Left lobe of liver (tissue), 2 donors: ENCODE measurements at regions not wholly inside any gene's neighbourhood (a gene's known extent, or its start where the extent isn't known, plus 50 kb on each side); places are given as distances from the start of the nearest gene placed in this dataset.

Experiments used
- ATAC-seq: fragments of 200-7000 bp; cut with Tn5 transposase; one replicate; pipeline ENCODE4 v1.9.1; 2020; ENCODE audit warnings: mild to moderate bottlenecking, moderate library complexity
- DNase-seq: peaks from one replicate; pipeline ENCODE4 v3.0.0-alpha.2; 2020; ENCODE audit warnings: low spot score
- donor health status: DM: no; HTN: no; CAD: no; lungs with moderate emphysema.
- donor health status: DM: no; HTN: yes; CAD: no.

DNA sequence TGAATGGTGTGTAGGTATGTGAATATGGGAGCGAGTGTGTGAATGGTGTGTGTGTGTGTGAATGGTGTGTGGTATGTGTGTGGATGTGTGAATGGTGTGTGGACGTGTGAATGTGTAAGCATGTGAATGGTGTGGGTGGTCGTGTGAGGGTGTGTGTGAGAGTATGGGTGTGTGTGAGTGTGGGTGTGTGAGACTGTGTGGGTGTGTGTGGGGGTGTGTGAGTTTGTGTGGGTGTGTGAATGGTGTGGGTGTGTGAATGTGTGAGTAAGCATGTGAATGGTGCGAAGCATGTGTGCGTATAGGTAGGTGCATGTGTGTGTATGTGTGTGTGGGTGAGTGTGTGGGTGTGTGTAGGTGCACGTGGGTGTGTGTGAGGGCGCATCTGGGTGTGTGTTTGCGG is 160.7 kb upstream of the COBL start:
- no peak for DNase-seq
- no peak for ATAC-seq

DNA sequence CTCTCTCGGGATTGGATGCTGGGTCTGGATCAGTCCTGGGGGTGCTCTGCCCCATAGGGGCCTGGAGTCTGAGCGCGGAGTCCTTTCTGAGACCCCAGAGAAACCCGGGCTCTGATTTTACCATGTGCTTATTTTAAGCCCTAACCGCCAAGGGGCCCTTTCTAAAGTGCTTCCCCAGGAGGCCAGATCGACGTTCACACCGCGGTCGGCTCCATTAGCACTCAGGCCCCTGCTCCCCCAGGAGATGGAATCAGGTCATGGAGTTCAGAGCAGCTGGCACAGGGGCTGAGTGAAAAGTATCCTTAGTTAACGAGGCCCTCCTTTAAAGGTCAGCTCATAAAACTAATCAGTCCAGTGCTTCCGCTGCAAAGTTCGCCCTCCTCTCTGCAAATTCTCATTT is 159.4 kb upstream of the COBL start:
- no peak for DNase-seq
- no peak for ATAC-seq

DNA sequence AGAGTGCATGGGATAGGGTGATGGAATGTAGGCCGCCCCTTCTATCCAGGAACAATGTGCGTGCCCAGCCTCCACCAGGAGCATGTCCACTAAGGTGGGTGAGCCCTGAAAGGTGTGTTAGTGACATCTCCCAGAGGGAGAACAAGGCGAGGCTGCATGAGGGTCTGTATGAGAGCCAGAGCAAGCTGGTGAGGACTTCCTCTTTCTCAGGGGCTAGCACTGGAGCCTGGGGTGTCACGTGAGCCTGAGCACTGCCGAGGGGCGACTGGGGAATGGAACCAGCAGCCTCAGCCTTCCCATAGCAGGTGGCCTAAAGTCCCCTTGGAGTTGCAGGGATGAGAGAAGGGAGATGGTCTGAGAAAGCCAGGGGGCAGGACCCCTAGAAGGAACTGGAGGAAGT is 156.3 kb upstream of the COBL start:
- ATAC-seq: no peak

DNA sequence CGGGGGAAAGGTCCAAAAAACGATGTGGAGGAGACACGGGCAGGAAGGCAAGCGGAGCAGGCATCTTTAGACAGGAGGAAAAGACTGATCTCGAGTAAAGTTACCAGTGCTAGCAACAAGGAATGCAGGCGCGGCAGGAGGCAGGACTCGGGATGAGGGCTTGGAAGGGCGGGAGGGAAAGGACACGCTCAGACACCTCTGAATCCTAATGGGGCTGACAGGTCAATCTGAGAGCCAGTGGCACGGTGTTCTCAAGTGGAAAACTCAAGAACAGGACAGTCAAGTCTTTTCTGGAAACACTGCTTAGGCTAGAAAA is 155.3 kb upstream of the COBL start:
- DNase-seq: no peak
- ATAC-seq: no peak

More for the DNA sequence above, 156.3 kb upstream of the COBL start:
- DNase-seq: no peak

DNA sequence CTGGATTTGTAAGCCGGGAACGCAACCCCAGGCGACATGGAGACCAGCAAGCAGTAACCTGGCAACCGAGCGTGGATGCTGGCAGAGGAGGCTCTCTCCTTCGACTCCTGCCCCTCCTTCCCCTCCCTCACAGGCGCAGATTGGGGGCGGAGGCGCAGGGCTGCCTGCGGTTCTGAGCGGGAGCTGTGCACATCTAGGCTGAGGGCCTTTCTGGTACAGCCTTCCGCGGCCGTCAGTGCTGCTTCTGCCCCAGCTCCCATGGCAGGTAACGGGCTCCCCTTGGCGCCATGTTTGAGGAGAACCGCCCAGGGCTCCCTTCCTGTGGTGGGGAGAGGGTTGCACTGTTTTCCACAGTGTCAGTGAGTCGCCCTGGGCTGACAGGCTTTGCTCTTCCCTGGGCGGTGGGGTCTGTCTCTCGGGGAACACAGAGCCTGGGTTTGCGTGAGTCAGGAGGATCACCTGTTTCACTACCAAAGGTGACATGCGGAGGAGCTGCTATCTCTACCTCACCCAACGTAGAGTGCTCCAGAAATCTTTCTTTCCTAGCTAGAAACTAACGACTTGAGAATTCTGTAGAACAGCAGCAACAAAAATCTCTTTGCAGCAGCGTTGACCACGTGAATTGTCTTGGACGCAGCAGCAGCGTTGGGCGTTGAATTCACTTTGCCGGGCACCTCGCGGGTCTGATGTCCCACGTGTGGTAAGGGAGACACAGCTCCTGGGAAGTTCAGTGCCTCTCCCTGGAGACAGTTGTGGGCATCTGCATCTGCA is 154.8 kb upstream of the COBL start:
- DNase-seq (no peak), ATAC-seq (no peak)

DNA sequence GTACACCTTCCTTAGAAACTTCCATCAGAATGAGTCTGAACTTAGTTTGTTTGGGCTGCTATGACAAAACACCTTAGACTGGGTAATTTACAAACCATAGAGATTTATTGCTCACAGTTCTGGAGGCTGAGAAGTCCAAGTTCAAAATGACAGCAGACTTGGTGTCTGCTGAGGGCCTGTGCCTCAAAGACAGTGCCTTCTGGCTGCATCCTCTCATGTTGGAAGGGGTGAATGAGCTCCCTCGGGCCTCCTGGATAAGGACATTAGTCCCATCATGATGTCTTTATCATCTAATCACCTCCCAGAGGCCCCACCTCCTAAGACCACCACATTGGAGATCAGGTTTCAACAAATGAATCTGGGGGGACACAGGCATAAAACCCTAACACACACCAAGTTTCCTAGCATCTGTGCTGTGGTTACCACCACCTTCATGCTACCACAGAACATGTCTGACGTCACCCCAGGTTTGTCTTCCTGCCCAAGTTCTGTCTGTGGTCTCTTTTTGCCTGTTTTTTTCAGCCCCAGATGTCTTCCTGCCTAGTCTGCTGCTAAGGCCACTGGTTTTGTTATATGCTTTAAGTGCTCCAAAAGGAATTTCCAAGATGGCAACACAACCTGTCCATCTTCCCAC is 150.9 kb upstream of the COBL start:
- ATAC-seq (no peak), DNase-seq (no peak)

DNA sequence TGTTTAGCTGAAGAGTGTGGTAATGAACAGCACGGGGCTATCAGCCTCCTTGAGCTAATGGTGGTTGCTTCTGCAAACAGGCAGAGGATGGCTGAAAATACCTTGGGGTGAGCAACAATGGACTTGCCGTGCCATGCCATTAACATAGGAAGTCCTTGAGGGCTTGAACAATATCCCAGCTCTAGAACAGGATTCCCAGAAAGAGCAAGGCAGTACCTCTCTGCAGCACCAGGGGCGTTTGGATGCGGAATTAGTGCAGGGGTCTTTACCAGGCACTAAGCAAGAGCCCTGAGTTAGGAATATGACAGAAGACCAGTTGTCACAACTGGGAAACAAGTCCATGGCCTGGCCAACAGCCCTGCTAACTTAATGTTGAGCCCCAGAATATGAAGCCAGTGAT is 143.2 kb upstream of the COBL start:
- DNase-seq: no peak
- no peak for ATAC-seq

DNA sequence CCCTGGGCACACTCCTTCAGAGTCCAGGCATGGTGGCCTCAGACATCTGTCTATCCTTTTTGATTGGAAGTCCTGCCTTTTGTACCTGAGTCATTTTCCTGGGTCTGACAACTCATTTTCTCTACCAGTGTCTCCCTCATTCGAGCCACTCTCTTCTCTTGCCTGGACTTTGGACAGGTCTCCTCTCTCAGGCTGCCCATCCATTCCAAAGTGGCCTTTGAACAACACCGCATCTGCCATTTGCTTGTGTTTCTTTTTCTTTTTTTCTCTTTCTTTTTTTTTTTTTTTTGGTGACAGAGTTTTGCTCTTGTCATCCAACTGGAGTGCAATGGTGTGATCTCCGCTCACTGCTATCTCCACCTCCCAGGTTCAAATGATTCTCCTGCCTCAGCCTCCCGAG is 142.1 kb upstream of the COBL start:
- DNase-seq (no peak), ATAC-seq (no peak)

DNA sequence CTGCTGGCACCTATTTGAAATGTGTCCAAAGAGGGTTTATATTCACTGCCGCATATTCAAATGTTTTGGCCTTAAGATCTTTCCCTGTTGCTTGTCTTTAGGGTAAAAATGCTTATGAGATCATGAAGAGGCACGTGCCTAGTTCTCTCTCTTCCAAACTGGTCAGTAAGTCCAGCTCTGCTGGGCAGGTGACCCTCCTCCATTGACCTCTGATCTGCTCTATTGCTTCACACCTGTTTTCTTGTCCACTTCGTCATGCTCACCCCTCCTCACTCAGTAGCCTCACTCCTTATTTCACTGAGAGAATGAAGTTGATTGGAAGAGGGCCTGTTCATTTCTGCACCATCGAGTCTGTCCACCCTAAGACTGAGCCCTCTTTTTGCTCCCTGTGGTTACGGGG is 140.5 kb upstream of the COBL start:
- no peak for DNase-seq
- peak; percentile 64 for ATAC-seq

DNA sequence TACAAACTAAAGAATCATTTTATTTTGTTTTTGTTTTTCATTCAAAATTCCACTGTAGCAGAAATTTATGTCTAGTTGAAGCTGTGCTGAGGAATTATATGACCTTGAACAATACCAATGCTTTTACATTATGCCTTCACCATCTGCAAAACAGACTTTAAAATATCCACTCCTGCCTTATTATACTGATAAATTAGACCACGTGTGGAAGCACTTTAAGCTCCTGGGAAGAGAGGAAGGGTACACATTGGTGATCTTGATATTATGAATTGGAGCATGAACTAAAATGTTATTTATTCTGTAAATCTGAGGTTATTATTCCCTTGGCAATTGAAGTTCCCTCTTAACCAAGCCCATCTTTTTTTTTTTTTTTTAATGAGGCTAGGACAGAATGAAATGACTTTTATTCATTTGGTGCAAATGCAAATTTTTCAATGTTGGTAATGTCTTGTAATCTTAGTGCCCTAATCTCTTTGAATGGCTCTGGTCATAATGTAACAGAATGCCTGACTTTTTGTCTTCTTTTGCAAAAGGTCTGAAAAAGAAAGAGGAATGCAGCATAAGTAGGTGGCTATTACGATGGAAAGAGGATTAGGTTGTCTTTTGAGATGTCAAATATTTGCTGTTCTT is 139.9 kb upstream of the COBL start:
- ATAC-seq (no peak), DNase-seq (no peak)

DNA sequence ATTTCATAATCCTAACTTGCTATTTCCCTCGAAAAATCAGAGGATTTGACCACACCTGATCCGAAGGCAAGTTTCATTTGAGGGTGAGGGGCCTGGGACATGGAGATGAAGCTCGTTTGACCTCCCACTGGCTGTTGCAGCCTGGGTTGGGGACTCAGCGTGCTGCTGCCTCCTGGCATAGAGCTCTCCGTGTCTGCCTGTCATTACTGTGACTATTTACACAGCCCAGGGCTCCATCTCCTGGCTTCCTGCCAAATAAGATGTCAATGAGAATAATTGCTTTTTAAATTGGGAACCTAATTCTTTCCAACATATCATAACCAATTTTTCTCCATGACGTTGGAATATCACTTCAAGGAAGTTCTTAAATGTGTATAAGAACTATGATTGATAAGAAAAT is 139.3 kb upstream of the COBL start:
- no peak for ATAC-seq
- DNase-seq: no peak

DNA sequence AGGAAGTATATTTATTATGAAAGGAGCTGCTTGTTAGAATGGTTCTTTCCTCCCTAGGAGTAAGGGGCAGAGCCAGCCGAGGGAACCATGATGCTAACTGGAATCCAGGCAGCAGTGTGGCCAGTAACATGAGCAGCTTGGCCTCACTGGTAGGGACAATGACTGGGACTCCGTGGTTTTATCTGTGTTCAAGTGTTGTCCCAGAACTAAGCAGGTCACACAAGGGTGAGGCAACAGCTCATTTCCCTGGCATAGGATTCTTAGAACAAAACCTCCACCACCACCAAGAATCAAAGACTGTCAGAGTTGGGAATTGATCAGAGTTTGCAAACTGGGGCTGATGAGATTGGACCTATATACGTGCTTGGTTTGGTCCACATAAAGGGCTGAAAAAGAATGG is 138.9 kb upstream of the COBL start:
- ATAC-seq: no peak
- DNase-seq: no peak

DNA sequence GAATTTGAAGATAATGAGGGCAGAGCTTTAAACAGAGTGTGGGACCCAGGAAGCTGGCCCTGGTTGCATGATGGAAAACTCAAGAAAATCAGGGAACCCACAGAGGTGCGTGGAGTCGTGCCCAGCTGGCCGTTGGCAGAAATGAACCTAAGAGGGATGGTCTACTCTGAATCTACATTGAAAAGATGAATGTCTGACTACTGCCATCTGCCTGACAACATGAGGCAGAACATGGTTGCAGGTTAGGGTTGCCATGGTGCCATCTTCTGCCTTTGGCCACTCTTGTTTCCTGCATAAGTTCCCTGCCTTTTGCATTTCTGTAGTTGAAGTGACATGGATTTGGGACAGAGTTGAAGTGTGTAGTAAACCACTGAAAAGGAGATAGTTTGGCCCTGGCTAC is 138.5 kb upstream of the COBL start:
- no peak for ATAC-seq
- DNase-seq: no peak

DNA sequence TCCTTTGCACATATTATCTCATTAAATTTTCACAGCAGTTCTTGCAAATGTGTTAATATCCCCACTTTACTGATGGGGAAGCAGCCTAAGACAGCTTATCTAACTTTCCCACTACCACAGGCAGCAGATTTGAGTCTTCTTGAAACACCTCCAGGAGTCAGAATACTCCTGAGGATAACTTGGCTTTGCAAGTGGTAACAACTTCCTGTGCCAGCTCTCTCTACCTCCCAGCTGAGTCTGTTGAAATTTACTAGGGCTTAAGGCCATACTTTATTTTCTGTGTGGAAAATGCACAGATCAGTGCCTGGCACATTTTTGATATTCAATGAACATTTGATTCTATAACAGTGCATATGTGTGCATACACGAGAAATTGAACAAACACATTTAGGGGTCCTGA is 136.1 kb upstream of the COBL start:
- DNase-seq (no peak), ATAC-seq (no peak)

DNA sequence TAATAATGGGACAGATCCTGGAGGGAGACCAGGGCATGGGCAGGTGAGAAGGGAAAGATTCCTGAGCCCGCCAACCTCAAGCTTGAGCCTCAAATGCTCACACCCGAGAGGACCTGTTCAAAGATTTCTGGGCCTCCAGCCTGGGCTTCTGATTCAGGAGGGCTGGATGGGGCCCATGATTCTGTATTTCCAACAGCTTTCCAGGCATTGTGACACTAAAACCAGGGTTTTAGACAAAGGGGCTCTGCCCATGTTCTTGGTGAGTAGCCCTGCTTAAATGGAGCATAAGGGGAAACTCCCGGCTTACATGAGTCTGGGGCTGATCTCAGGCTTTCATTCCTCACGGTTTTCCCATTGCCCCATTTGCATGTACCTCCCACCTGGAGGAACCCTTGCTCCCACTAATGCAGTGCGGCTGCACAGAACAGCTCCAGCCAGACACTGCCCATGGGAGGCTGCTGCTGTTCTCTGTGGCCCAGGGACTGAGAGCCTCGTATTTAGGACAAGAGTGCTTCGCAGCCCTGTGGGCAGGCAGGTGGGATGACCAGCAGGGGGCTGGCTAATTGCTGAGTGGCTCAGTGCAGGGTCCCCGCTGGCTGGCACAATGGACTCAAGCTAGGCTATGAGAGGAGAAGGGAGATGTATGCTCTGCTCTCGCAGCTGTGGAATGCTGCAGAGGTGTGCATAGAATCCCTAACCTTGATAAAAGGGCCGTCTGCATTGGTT is 135.3 kb upstream of the COBL start:
- DNase-seq (no peak), ATAC-seq (no peak)

DNA sequence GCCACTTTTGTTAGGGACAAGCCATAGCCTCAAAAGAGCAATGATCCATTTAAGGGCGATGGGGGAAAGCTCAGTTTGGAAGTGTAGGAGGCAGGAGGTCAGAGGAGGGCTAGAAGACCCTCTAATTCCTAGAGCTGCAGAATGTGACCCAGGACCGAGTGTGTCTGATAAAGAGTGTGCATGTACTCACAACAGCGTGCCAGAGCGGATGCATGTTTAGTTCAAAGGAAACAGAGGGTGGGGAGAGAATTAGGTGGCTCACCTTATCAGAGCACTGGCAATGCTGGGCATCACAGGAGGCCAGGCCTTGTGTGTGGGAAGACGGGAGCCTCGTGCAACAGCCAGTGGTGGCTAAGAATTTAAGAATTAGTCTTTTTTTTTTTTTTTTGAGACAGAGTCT is 133.9 kb upstream of the COBL start:
- ATAC-seq (no peak), DNase-seq (no peak)

DNA sequence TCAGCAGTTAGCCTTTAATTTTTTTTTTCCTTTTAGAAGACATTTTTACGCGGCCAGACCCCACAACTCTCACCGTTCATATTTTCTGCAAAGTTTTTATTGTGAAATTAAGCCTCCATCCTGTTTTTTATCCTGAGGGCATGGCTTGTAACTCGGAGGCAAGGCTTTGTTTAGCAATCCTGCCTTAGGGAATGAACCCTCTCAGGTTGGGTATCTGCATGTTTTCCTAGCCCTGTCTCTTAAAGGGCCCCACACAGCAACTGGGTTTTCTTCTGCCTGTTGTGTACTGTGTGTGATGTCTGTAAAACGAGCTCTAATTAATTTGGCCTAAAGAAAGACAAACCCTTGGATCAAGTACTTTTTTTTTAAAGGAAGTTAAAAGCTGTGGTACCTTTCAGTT is 130.2 kb upstream of the COBL start:
- no peak for ATAC-seq
- DNase-seq: no peak

DNA sequence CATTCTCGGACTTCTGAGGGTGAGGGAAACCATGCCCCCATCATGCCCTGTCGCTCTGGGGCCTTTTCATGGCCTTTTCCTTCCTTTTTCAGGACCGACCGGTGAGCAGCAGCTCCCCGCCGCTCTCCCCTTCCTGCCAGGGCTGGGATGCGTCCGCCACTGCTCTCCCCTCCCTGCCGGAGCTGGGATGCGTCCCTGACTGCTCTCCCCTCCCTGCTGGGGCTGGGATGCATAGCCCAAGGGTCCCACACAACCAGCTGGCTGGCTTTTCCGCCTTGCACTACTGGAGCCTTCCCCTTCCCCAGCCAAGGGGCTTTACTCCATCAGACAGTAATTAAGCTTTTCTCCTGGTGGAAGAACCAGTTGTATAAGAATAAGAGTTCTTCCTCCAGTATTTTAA is 129.7 kb upstream of the COBL start:
- ATAC-seq (no peak), DNase-seq (no peak)

DNA sequence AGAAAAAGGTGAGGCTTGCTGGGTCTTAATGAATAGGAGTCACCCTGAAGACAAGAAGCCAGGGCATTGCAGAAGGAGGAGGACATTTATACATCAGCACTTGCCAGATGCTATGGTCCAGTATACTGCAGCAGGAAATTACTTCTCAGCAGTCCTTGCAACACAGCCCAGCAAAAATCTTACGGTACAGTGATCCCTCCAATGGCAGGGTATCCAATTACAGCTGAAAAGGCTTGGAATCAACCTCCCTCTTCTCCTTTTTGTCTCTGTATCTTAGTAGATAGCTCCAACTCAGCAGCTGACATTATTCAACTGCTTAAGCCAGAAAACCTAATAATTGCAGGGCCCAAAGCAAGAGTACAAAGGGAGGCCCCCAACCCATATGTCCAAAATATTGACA is 128.3 kb upstream of the COBL start:
- ATAC-seq (no peak), DNase-seq (no peak)

DNA sequence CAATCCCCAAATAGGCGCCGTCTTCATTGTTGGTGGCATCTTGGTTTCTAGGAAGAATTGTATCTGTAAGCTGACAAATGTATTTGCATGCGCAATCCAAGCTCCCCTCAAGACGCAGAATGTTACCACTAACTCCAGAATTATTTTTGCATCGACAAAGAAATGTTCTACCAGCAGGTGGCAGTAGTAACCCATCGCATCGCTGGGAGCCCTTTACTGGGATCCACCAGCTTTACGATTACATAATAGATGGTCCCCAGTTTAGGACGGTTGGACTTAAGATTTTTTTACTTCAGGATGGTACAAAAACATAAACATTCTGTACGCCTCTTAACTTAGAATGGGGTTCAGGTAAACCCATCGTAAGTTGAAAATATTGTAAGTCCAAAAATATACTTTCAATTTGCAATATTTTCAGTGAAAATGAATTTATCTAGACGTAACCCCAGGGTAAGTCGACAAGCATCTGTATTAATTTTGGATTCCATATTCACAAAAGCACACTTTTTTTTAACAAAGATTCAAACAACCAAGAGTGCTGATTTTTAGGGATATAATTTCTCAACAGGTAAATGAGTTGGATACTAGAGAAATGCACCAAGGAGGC is 114.0 kb upstream of the COBL start:
- DNase-seq (no peak), ATAC-seq (peak; percentile 91)

DNA sequence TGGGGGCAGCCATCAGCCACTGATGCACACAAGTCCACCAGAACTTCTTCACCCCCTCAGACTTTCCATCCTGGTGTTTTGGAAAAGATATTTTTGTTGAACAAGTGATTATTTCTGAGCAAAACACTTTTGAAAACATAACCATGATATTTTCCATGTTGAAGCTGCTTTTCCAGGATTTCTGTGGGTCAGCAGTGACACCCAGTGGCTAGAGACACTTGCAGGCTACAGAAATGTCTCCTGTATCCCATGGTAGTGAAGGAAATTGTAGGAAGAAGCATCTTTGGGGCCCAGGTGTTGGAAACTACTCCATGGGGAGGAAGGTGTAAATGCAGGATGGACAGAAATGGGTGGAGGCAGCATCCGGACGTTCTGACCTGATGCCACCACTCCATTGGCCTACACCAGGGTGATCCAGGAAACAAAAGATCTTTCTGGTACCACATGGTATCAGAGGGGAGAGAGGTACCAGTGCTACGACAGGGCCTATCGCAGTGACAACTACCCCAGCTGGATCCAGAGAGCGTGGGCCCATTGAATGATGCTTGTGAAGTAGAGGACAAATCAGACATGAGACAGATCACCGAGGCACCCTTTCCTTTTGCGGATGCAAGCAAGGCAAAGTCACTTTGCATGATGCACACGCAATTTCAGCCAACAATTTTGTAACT is 111.7 kb upstream of the COBL start:
- ATAC-seq (peak; percentile 41), DNase-seq (no peak)
